ENCODE measurements at regions not wholly inside any gene's neighbourhood (a gene's known extent, or its start where the extent isn't known, plus 50 kb on each side); places are given as distances from the start of the nearest gene placed in this dataset.
"Not testable (repeated sequence)": the region's sequence is repeated elsewhere in the genome, so short reads cannot be mapped to it uniquely, and the experiment has no call there.

GRCh38 chr3:148546959-148547358, 150.7 kb upstream of the AGTR1 start:
- TF ChIP-seq CTCF (conservative IDR thresholded peaks at IDR 0.05): no peak
- Mint-ChIP-seq H3K4me1 (peaks cover 3% of the 10 kb centered on the region), H3K4me3 (no peak overlapping the region), H3K9me3 (no peaks in the 10 kb centered on the region), H3K36me3 (ENCODE audit: low read depth) (no peaks in the 10 kb centered on the region), H3K27me3 (ENCODE audit: low read depth) (no peaks in the 10 kb centered on the region), H3K27ac (ENCODE audit: unreplicated experiment) (no peak overlapping the region)
- no peak for DNase-seq (ENCODE audit: low read depth, low spot score)

GRCh38 chr3:148551767-148552260, 145.9 kb upstream of the AGTR1 start:
- Mint-ChIP-seq H3K27ac (ENCODE audit: unreplicated experiment) (no peak overlapping the region), H3K27me3 (ENCODE audit: low read depth) (no peaks in the 10 kb centered on the region), H3K4me1 (peaks cover 3% of the 10 kb centered on the region), H3K36me3 (ENCODE audit: low read depth) (no peaks in the 10 kb centered on the region), H3K9me3 (no peaks in the 10 kb centered on the region), H3K4me3 (no peak overlapping the region)
- TF ChIP-seq CTCF (conservative IDR thresholded peaks at IDR 0.05): no peak
- no peak for DNase-seq (ENCODE audit: low read depth, low spot score)

GRCh38 chr3:148554367-148554766, 143.3 kb upstream of the AGTR1 start:
- peak overlapping the region; percentile 79 for H3K27ac Mint-ChIP-seq (ENCODE audit: unreplicated experiment)
- H3K4me3 Mint-ChIP-seq: no peak overlapping the region
- no peak for TF ChIP-seq CTCF (conservative IDR thresholded peaks at IDR 0.05)
- H3K9me3 Mint-ChIP-seq: no peaks in the 10 kb centered on the region
- H3K36me3 Mint-ChIP-seq (ENCODE audit: low read depth): no peaks in the 10 kb centered on the region
- no peaks in the 10 kb centered on the region for H3K4me1 Mint-ChIP-seq
- H3K27me3 Mint-ChIP-seq (ENCODE audit: low read depth): no peaks in the 10 kb centered on the region
- DNase-seq (ENCODE audit: low read depth, low spot score): no peak

GRCh38 chr3:148556664-148557063, 141.0 kb upstream of the AGTR1 start:
- Mint-ChIP-seq H3K27me3 (ENCODE audit: low read depth) (no peaks in the 10 kb centered on the region), H3K9me3 (peaks cover 4% of the 10 kb centered on the region), H3K36me3 (ENCODE audit: low read depth) (peaks cover 1% of the 10 kb centered on the region)

GRCh38 chr3:148577579-148577978, 120.1 kb upstream of the AGTR1 start:
- not testable (repeated sequence) for H3K36me3 Mint-ChIP-seq (ENCODE audit: low read depth); H3K27me3 Mint-ChIP-seq (ENCODE audit: low read depth)

More at GRCh38 chr3:148556664-148557063, 141.0 kb upstream of the AGTR1 start:
- H3K4me3 Mint-ChIP-seq: no peak overlapping the region
- DNase-seq (ENCODE audit: low read depth, low spot score): no peak
- H3K4me1 Mint-ChIP-seq: no peaks in the 10 kb centered on the region
- H3K27ac Mint-ChIP-seq (ENCODE audit: unreplicated experiment): no peak overlapping the region
- TF ChIP-seq CTCF (conservative IDR thresholded peaks at IDR 0.05): no peak

GRCh38 chr3:148582126-148582525, 115.6 kb upstream of the AGTR1 start:
- Mint-ChIP-seq H3K4me3 (no peak overlapping the region), H3K36me3 (ENCODE audit: low read depth) (no peaks in the 10 kb centered on the region), H3K9me3 (no peaks in the 10 kb centered on the region), H3K27ac (ENCODE audit: unreplicated experiment) (no peak overlapping the region), H3K4me1 (no peaks in the 10 kb centered on the region), H3K27me3 (ENCODE audit: low read depth) (no peaks in the 10 kb centered on the region)
- no peak for DNase-seq (ENCODE audit: low read depth, low spot score)
- TF ChIP-seq CTCF (conservative IDR thresholded peaks at IDR 0.05): no peak

More at GRCh38 chr3:148577579-148577978, 120.1 kb upstream of the AGTR1 start:
- H3K27ac Mint-ChIP-seq (ENCODE audit: unreplicated experiment); H3K9me3 Mint-ChIP-seq; H3K4me1 Mint-ChIP-seq; DNase-seq (ENCODE audit: low read depth, low spot score); H3K4me3 Mint-ChIP-seq: not testable (repeated sequence)

All from neural crest cell (in vitro differentiated cells).